ENCODE measurements at regions not wholly inside any gene's neighbourhood (a gene's known extent, or its start where the extent isn't known, plus 50 kb on each side); places are given as distances from the start of the nearest gene placed in this dataset.

- TF ChIP-seq YY1 (IDR thresholded peaks at IDR 0.05; ENCODE audit: insufficient read depth, insufficient read length) (no peak), ZNF274 (IDR thresholded peaks at IDR 0.05; ENCODE audit: low read depth, low read length) (no peak), SUZ12 (IDR thresholded peaks at IDR 0.05; ENCODE audit: extremely low read depth, insufficient read depth, insufficient read length) (no peak)
Measured at GRCh38 chr7:156160811-156161210, 348.5 kb upstream of the SHH start.
